ENCODE measurements at regions not wholly inside any gene's neighbourhood (a gene's known extent, or its start where the extent isn't known, plus 50 kb on each side); places are given as distances from the start of the nearest gene placed in this dataset.

DNA sequence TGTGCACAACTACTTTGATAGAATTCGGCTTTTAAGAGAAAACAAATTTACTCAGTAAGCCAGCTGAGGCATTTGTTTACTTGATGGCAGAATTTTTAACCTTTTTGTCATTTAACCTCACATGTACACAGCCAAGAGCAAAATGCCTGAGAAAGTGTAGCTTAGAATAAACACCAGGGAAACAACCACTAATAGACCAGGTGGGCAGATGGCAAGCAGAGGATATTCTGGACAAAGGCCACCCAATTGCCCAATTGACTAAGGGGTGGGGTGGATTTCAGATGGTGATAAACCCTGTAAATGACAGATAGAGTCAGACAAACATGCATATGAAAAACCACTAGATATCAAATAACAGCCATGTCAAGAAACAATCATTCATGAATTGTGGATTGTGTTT is 190.7 kb upstream of the FBXL4 start:
- no peak for TF ChIP-seq POLR2A (IDR thresholded peaks at IDR 0.05; ENCODE audit: low read depth, low read length)
- TF ChIP-seq POLR2AphosphoS5 (IDR thresholded peaks at IDR 0.05; ENCODE audit: low read depth, low read length), result no peak
- TF ChIP-seq TAF1 (IDR thresholded peaks at IDR 0.05; ENCODE audit: borderline replicate concordance, low read depth, low read length), result no peak
- DNase-seq (ENCODE audit: insufficient read length) (no peak), FAIRE-seq (no peak)

DNA sequence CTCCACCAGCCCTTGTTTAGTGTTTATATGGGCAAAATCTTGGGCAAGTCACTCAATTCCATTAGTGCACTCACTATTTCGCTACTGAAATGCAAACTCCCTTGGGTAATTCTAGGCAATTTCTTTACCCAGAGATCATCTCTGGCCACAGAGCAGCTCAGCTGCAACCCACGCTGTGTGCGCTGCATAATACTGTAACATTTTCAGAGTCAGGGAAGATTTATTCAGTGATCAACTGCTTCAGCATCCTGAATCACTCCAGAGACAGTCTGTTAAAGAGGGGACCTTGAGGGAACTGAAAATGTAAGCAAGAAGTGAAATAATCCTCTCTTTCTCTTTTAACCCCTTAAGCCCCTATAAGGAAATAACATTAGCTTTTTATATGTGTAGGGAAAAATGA is 189.6 kb upstream of the FBXL4 start:
- DNase-seq (ENCODE audit: insufficient read length) (no peak), FAIRE-seq (no peak)
- TF ChIP-seq TAF1 (IDR thresholded peaks at IDR 0.05; ENCODE audit: borderline replicate concordance, low read depth, low read length) (no peak), POLR2A (IDR thresholded peaks at IDR 0.05; ENCODE audit: low read depth, low read length) (no peak), POLR2AphosphoS5 (IDR thresholded peaks at IDR 0.05; ENCODE audit: low read depth, low read length) (no peak)

GRCh38 chr6:99136488-99136887 is 188.7 kb upstream of the FBXL4 start:
- no peak for TF ChIP-seq POLR2A (IDR thresholded peaks at IDR 0.05; ENCODE audit: low read depth, low read length)
- TF ChIP-seq TAF1 (IDR thresholded peaks at IDR 0.05; ENCODE audit: borderline replicate concordance, low read depth, low read length), result no peak
- TF ChIP-seq POLR2AphosphoS5 (IDR thresholded peaks at IDR 0.05; ENCODE audit: low read depth, low read length), result no peak
- DNase-seq (ENCODE audit: insufficient read length) (no peak), FAIRE-seq (no peak)

GRCh38 chr6:99132026-99132635 is 184.4 kb upstream of the FBXL4 start:
- no peak for FAIRE-seq
- TF ChIP-seq POLR2AphosphoS5 (IDR thresholded peaks at IDR 0.05; ENCODE audit: low read depth, low read length) (no peak), POLR2A (IDR thresholded peaks at IDR 0.05; ENCODE audit: low read depth, low read length) (no peak), TAF1 (IDR thresholded peaks at IDR 0.05; ENCODE audit: borderline replicate concordance, low read depth, low read length) (no peak)
- no peak for DNase-seq (ENCODE audit: insufficient read length)

DNA sequence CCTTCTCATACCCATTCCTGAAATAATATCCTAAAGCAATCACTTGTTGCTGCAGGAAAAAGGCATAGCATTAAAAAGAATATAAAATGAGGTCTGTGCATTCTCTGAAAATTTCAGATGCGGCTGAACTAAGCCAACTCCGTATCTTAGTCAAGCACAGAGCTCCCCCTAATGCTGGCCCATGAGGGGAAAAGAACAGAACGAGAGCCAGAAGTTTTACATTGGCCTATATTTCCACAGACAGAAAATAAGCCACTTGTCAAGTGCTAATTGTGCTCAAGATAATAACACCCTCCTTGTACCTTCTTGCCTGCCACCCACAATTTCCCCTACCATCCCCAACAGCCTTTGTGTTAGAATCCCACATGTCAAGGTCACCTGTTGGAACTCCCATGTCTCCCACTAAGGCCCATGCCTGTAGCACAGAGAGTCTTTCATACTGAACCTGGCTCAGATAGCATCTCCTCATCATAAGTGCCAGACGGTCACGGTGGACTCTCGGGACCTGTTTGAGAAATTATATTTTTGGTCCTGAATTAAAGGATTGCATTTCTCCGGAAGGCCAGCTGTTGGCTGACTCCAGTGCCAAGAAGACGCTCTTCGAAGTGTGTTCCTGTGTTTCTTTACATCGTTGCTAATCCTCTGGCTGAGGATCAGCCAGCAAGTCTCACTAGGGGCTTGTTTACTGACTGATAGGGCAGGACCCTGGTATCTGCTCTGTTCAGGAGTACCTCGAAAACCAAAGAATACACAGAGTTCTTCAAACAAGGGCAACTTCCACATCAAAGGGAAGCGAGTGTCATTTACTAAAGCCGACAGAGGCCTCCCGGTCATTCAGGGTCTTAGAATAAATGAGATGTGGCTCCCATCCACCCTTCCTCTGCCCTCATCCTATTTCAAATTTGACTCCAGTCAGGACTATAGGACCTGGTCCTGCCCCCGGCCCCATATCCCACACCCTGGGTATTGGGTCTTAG is 183.4 kb upstream of the FBXL4 start:
- no peak for FAIRE-seq
- DNase-seq (ENCODE audit: insufficient read length), result no peak
- TF ChIP-seq POLR2A (IDR thresholded peaks at IDR 0.05; ENCODE audit: low read depth, low read length) (no peak), POLR2AphosphoS5 (IDR thresholded peaks at IDR 0.05; ENCODE audit: low read depth, low read length) (no peak), TAF1 (IDR thresholded peaks at IDR 0.05; ENCODE audit: borderline replicate concordance, low read depth, low read length) (no peak)

DNA sequence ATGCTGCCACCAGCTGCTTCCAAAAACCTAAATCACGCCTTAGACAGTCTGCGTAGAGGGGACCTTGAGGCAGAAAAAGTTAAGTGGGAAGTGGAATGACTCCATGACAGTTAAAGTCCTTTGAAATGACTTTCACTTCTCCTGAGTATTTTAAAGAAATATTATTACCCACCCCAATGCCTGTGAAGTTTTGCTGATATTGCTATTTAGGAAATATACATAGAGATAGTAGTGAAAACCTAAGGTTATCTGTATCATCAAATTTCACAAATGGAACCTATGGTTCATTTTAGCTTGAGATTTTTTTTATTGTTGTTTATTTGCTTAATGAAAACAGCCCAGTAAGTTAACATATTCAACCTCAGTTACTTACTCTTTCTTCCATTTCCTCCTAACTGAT is 182.1 kb upstream of the FBXL4 start:
- FAIRE-seq, result no peak
- no peak for DNase-seq (ENCODE audit: insufficient read length)
- no peak for TF ChIP-seq TAF1 (IDR thresholded peaks at IDR 0.05; ENCODE audit: borderline replicate concordance, low read depth, low read length)
- TF ChIP-seq POLR2A (IDR thresholded peaks at IDR 0.05; ENCODE audit: low read depth, low read length), result no peak
- TF ChIP-seq POLR2AphosphoS5 (IDR thresholded peaks at IDR 0.05; ENCODE audit: low read depth, low read length), result no peak

DNA sequence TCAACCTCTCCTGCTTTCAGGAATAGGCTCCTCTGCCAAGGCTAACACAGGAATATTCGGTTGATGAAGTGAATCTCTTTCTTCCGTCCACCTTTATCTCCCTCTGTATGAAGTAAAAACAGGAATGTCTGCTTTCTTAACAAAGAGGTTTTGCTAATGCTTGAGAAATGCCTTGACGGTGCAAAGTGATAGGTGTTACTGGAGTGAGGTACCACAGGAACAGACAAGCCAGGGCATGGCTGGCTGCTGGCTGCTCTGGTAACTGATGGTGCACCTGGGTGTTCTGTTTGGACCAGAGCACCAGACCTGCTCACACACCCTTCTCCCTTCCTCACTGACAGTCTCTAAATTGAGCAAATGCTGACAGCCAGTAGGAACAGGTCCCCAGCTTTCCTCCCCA is 174.0 kb upstream of the FBXL4 start:
- no peak for DNase-seq (ENCODE audit: insufficient read length)
- no peak for FAIRE-seq
- no peak for TF ChIP-seq POLR2A (IDR thresholded peaks at IDR 0.05; ENCODE audit: low read depth, low read length)
- TF ChIP-seq TAF1 (IDR thresholded peaks at IDR 0.05; ENCODE audit: borderline replicate concordance, low read depth, low read length), result no peak
- TF ChIP-seq POLR2AphosphoS5 (IDR thresholded peaks at IDR 0.05; ENCODE audit: low read depth, low read length), result no peak

DNA sequence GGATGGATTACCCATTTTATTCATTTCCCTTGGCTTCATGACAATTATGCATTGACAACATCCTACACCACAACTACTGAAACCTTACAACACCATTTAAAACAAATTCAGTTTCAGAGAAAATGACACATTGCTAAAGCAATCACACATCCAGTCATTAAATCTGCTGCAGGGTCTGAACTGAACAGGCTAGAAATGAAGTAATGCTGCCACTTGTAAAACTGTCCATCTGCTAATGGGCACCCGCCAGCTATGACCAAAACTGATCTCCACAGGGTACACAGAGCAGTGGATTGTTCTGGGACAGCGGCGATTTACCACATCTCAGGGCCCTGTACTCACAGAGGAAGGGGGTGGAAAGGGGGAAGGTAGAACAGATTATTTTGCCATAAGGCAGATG is 172.9 kb upstream of the FBXL4 start:
- no peak for FAIRE-seq
- no peak for DNase-seq (ENCODE audit: insufficient read length)
- TF ChIP-seq TAF1 (IDR thresholded peaks at IDR 0.05; ENCODE audit: borderline replicate concordance, low read depth, low read length), result no peak
- no peak for TF ChIP-seq POLR2AphosphoS5 (IDR thresholded peaks at IDR 0.05; ENCODE audit: low read depth, low read length)
- no peak for TF ChIP-seq POLR2A (IDR thresholded peaks at IDR 0.05; ENCODE audit: low read depth, low read length)

GRCh38 chr6:99119109-99120031 is 171.6 kb upstream of the FBXL4 start:
- TF ChIP-seq POLR2AphosphoS5 (IDR thresholded peaks at IDR 0.05; ENCODE audit: low read depth, low read length), result no peak
- no peak for DNase-seq (ENCODE audit: insufficient read length)
- peak; percentile 77 for FAIRE-seq

- TF ChIP-seq TAF1 (IDR thresholded peaks at IDR 0.05; ENCODE audit: borderline replicate concordance, low read depth, low read length), result no peak
- TF ChIP-seq POLR2A (IDR thresholded peaks at IDR 0.05; ENCODE audit: low read depth, low read length), result no peak
- TF ChIP-seq POLR2AphosphoS5 (IDR thresholded peaks at IDR 0.05; ENCODE audit: low read depth, low read length), result no peak
- FAIRE-seq (no peak), DNase-seq (ENCODE audit: insufficient read length) (no peak)
Measured at GRCh38 chr6:99114769-99115406, 167.1 kb upstream of the FBXL4 start.

GRCh38 chr6:99111590-99111989 is 163.8 kb upstream of the FBXL4 start:
- no peak for TF ChIP-seq TAF1 (IDR thresholded peaks at IDR 0.05; ENCODE audit: borderline replicate concordance, low read depth, low read length)
- no peak for TF ChIP-seq POLR2A (IDR thresholded peaks at IDR 0.05; ENCODE audit: low read depth, low read length)
- TF ChIP-seq POLR2AphosphoS5 (IDR thresholded peaks at IDR 0.05; ENCODE audit: low read depth, low read length), result no peak
- DNase-seq (ENCODE audit: insufficient read length), result no peak
- FAIRE-seq, result no peak
